ENCODE measurements at regions not wholly inside any gene's neighbourhood (a gene's known extent, or its start where the extent isn't known, plus 50 kb on each side); places are given as distances from the start of the nearest gene placed in this dataset.

- TF ChIP-seq CTCF (conservative IDR thresholded peaks at IDR 0.05) (no peak), EZH2 (IDR thresholded peaks at IDR 0.05; ENCODE audit: low read depth) (no peak)
Observed at GRCh38 chr1:38476850-38477178, 382.8 kb downstream of the RRAGC start.

All from PC-9 (cell line).